SK-N-DZ (cell line): ENCODE measurements at regions not wholly inside any gene's neighbourhood (a gene's known extent, or its start where the extent isn't known, plus 50 kb on each side); places are given as distances from the start of the nearest gene placed in this dataset.

Experiments used
- DNase-seq: peaks from one replicate; pipeline ENCODE4 v3.0.0-alpha.2; 2015; ENCODE audit warnings: low spot score

- no peak for DNase-seq
Measured at GRCh38 chr7:41136551-41136950, 566.3 kb downstream of the INHBA start.

- DNase-seq: no peak
Measured at GRCh38 chr7:41135511-41135910, 567.4 kb downstream of the INHBA start.

- peak; percentile 27 for DNase-seq
Measured at GRCh38 chr7:41134300-41135255, 568.3 kb downstream of the INHBA start.

- DNase-seq: peak; percentile 19
Measured at GRCh38 chr7:41133690-41134299, 569.1 kb downstream of the INHBA start.

GRCh38 chr7:41131956-41132355 lies 570.9 kb downstream of the INHBA start:
- DNase-seq: peak; percentile 33

GRCh38 chr7:41130561-41131236 lies 572.2 kb downstream of the INHBA start:
- peak; percentile 53 for DNase-seq

GRCh38 chr7:41130086-41130485 lies 572.8 kb downstream of the INHBA start:
- DNase-seq: no peak

- DNase-seq: no peak
Measured at GRCh38 chr7:41125343-41125742, 577.5 kb downstream of the INHBA start.

GRCh38 chr7:41122256-41122987 lies 580.5 kb downstream of the INHBA start:
- no peak for DNase-seq

- DNase-seq: no peak
Measured at GRCh38 chr7:41121228-41121627, 581.7 kb downstream of the INHBA start.

- no peak for DNase-seq
Measured at GRCh38 chr7:41118486-41118885, 584.4 kb downstream of the INHBA start.

- DNase-seq: no peak
Measured at GRCh38 chr7:41117431-41117830, 585.5 kb downstream of the INHBA start.

- DNase-seq: no peak
Measured at GRCh38 chr7:41116817-41117216, 586.1 kb downstream of the INHBA start.

- no peak for DNase-seq
Measured at GRCh38 chr7:41116337-41116736, 586.6 kb downstream of the INHBA start.

GRCh38 chr7:41114691-41115090 lies 588.2 kb downstream of the INHBA start:
- no peak for DNase-seq

GRCh38 chr7:41114131-41114530 lies 588.8 kb downstream of the INHBA start:
- DNase-seq: no peak

GRCh38 chr7:41113719-41114118 lies 589.2 kb downstream of the INHBA start:
- peak; percentile 87 for DNase-seq

GRCh38 chr7:41110186-41110585 lies 592.7 kb downstream of the INHBA start:
- DNase-seq: no peak

- DNase-seq: no peak
Measured at GRCh38 chr7:41108821-41109220, 594.1 kb downstream of the INHBA start.

GRCh38 chr7:41107938-41108448 lies 594.9 kb downstream of the INHBA start:
- DNase-seq: no peak

- no peak for DNase-seq
Measured at GRCh38 chr7:41107330-41107937, 595.5 kb downstream of the INHBA start.
